CD4-positive, alpha-beta T cell treated with Interleukin-15 for 4 hours (primary cell): ENCODE measurements at regions not wholly inside any gene's neighbourhood (a gene's known extent, or its start where the extent isn't known, plus 50 kb on each side); places are given as distances from the start of the nearest gene placed in this dataset.
"Not testable (repeated sequence)": the region's sequence is repeated elsewhere in the genome, so short reads cannot be mapped to it uniquely, and the experiment has no call there.

Experiments
- DNase-seq: peaks from one replicate; pipeline ENCODE4 v3.0.0-alpha.2; 2020; ENCODE audit warnings: low spot score

GRCh38 chr5:82603033-82603987 lies 325.2 kb upstream of the RPS23 start:
- no peak for DNase-seq

GRCh38 chr5:82601861-82602260 lies 323.7 kb upstream of the RPS23 start:
- DNase-seq = no peak

DNA sequence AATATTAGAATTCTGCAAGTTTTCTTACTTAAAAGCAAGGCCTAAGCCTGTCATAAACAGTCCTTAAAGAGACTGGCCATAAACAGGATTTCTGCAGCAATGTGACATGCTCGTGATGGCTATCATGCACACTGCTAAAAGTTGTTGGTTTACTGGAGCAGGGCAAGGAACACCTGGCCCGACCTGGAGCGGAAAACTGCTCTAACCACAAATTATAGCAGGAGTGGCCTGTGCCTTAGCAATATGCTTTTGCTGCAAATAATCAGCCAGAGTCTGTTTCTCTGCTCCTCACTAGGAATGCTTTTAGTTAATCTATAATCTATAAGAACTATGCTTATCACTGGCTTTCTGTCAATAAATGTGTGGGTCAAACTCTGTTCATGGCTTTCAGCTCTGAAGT lies 322.9 kb upstream of the RPS23 start:
- no peak for DNase-seq

GRCh38 chr5:82599692-82600091 lies 321.5 kb upstream of the RPS23 start:
- DNase-seq = no peak

DNA sequence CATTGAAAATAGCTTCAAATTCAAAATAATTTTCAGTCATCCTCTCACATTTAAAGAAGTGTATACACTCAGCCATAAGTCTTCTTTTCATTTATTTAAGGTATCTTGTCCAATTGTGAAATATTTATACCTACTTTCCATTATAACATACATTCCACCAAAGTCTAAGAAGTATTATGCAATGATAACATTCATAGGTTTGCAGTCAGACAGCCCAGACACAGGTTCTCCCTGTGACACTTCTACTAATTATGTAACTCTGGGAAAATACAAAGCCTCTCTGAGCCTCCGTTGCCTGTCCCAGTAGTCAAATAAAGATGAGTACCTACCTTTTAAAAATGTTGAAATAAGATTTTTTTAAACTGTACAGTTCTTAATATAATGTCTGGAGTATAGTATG lies 320.9 kb upstream of the RPS23 start:
- no peak for DNase-seq

DNA sequence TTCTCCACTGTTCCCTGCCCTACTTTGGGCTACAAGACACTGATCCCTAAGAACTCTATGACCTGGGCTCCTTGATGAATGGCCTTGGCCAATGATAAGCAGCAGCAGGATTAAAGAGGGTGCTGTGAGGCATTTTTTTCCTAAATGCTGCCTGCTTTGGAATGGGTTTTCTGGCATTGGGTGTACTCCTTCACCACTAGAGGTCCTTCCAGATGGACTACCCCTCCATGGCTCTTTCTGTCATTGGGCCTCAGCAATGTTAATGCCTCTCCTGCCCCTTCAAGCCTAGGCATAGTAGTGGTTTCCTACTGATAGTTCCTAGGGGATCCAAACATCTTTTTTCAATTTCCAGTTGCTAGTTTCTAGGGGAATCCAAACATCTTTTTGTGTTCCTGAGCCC lies 319.3 kb upstream of the RPS23 start:
- no peak for DNase-seq

GRCh38 chr5:82596451-82596850 lies 318.3 kb upstream of the RPS23 start:
- DNase-seq = no peak

DNA sequence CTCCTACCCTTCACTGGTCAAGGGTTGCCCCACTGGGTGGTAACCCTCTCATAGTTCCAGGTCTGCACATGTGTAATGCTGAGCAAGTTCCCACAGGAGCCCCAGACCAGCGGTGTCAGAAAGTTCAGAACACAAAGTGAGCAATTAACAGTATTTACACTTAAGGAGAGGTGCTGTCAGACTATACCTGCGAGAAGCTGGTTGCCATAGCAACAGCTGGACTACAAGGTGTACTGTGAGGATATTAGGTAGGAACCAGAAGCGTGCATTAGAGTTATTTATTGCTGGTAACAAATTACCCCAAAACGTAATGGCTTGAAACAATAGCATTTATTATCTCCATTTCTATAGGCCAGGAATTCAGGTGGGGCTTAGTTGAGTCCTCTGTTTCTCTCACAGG lies 317.0 kb upstream of the RPS23 start:
- no peak for DNase-seq

GRCh38 chr5:82594097-82594496 lies 315.9 kb upstream of the RPS23 start:
- no peak for DNase-seq

GRCh38 chr5:82593481-82593880 lies 315.3 kb upstream of the RPS23 start:
- no peak for DNase-seq

- no peak for DNase-seq
Observed at GRCh38 chr5:82591021-82591515, 312.9 kb upstream of the RPS23 start.

- DNase-seq = no peak
Observed at GRCh38 chr5:82590112-82590511, 312.0 kb upstream of the RPS23 start.

DNA sequence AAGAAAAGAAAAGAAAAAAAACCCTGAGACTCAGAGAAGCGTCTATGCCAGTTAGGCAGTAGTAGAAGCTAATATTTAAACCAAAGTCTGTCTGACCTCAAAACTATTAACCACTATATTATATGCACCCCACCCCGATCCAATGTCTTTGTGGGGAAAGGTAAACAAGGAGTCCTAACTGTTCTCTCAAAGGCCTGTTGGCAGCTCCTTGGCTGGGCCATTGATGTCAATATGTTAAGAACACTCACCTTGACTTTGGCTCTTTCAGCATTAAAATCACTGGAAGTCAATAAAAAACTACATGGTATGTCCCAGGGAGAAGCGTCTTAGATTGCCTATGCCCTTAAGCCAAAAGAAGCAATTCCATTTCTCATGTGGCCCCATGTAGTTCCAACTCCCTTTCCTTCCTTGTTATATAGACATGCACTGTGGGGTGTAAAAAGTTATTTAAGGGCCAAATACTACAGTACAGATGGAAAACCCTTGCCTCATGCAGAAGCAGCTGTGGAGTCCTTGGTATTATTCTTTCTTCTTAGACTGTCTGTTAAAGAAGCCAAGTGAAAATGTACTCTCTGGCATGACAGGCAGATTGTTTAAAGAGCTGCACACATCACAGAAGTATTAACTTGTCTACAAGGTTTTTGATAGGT lies 308.6 kb upstream of the RPS23 start:
- no peak for DNase-seq

DNA sequence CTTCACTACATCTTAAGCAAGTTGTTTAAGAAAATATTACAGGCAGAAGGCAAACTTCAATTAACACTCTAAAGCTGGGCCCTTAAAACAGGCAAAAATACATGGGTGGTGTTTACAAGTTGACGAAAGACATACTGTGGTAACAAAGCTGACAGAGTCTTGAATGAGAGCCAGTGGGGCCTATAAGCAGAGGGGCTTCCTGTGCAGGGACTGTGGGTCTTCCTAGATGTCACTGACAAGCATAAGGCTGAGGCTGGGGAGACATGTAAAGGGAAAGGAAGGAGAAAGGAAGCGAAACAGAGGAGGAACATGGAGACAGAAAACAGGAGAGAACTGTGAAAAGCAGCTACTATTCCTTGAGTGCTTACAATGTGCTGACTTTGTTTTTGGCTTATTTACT lies 308.0 kb upstream of the RPS23 start:
- no peak for DNase-seq

DNA sequence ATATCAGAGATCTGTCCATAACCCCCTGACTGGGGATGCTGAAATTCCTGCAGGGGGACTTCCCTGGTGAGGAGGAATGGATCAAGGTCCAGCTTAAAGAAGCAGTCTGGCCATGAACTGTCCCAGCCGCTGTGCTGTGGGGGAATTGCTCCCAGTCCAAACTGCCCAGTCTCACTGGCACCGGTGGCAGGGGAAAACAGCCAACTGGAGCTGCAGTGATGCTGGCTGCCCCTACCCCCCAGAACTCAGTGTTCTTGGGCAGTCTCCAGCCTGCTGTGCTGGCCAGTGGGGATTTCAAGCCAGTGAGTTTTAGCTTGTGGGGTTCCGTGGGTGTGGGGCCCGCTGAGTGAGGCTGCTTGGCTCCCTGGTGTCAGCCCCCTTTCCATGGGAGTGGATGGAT lies 306.5 kb upstream of the RPS23 start:
- no peak for DNase-seq

DNA sequence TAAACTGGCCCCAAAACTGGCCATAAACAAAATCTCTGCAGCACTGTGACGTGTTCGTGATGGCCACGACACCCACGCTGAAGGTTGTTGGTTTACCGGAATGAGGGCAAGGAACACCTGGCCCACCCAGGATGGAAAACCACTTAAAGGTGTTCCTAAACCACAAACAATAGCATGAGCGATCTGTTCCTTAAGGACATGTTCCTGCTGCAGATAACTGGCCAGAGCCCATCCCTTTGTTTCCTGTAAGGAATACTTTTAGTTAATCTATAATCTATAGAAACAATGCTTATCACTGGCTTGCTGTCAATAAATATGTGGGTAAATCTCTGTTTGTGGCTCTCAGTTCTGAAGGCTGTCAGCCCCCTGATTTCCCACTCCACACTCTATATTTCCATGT lies 305.2 kb upstream of the RPS23 start:
- not testable (repeated sequence) for DNase-seq

GRCh38 chr5:82564963-82565362 lies 286.8 kb upstream of the RPS23 start:
- no peak for DNase-seq

DNA sequence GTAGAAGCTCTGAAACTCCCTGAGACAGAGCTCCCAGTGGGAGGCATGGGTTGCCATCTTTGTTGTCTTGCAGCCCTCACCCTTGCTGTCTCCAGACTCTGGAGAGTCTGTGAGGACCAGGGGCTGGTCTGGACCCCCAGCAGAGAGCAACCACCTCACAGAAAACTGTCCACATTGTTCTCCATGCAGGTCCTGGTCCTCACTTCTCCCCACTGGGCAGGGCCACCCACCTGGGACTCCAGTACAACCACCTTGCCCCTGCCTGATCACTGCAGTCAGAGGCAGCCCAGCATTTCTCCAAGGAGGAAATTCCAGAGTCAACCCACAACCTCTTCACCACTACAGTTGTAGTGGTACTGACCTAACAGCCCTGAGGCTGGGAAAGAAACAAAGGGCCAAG lies 285.6 kb upstream of the RPS23 start:
- no peak for DNase-seq

DNA sequence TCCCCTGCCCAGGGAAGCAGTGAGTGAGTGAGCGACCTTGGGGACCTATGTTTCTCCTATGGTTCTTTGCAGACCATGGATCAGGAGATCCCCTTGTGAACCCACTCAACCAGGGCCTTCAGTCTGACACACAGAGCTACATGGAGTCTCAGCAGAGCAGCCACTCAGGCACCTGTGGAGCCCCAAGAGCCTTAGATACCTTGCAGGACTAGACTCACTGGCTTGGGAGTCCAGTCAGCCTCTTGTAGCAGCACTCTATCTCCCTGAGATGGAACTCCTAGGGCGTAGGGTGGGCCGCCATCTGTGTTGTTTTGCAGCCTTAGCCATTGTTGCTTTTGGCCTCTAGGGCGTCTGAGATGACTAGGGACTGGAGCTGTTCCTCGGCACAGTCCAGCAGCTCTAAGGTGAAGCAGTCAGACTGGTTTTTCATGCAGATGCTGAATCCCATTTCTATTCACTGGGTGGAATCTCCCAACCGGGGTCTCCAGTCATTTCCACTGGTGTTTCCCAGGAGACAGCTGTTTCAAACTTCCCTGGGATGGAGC lies 284.6 kb upstream of the RPS23 start:
- no peak for DNase-seq

- no peak for DNase-seq
Observed at GRCh38 chr5:82561797-82562196, 283.6 kb upstream of the RPS23 start.

GRCh38 chr5:82560969-82561368 lies 282.8 kb upstream of the RPS23 start:
- no peak for DNase-seq

DNA sequence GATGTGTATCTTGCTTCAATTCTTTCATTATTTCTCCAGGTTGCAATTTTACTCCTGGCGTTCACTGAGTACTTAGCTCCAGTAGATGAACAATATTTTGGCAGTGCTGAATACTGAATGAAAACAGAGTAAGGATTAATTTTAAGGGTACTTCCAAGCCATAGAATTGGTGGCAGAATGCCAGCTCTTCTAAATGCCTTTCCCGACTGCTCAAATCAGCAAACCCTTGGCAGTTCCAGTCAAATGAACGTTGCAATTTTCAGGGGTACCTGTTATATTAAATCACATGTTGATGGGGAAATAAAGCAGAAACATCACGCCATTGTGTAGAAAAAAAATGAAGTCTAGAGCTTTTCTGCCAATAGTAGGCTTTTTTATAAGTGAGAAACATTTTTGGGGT lies 282.4 kb upstream of the RPS23 start:
- no peak for DNase-seq

GRCh38 chr5:82551840-82552385 lies 273.8 kb upstream of the RPS23 start:
- no peak for DNase-seq
